ENCODE measurements at regions not wholly inside any gene's neighbourhood (a gene's known extent, or its start where the extent isn't known, plus 50 kb on each side); places are given as distances from the start of the nearest gene placed in this dataset.

DNA sequence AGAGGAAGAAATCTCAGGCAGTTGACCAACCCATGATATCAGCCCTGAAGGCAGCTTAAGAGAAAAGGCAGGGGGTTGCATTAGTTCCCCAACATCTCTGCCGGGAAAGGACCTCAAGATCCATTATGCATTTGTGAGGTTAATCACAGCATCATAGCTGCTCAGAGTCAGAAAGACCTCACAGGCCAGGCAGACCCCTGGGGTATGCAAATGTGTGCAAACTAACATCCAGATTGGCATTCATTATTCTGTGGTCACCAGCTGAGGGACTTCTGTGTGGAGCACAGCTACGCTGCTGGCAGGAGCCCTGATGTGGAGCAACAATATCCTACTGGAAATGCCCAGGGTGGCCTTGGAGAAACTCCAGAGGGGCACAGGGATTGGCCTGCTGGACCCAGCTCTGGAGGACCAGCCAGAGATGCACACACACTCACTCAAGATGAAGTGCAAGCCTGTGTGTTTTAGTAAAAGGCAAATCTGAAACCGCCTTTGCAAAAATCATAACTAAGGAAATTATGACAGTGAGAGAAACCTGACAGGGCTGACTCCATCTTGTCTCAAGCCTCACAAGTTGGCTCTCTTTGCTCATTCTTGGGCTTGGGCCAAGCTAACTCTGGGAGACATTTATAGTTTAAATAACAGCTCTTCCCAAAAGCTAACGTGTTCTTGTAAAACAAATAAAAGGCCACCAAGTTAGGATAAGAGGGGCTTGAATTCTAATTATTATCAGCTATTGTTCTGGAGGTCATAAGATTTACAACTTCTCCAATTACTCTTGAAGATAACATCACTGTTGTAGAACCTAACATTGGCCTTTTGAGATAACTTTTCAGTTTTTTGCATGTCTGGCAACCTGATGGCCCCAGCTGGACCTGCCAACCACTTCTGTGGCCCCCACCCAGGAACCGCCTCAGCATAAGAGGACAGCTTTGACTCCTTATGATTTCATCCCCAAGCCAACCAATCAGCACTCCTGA, 257.1 kb downstream of the UACA start:
- TF ChIP-seq CTCF (IDR thresholded peaks at IDR 0.05) (no peak), POLR2A (IDR thresholded peaks at IDR 0.05) (no peak), EP300 (IDR thresholded peaks at IDR 0.05; ENCODE audit: low read depth) (no peak)

Measured in transverse colon (tissue), 3 donors.